ENCODE measurements at regions not wholly inside any gene's neighbourhood (a gene's known extent, or its start where the extent isn't known, plus 50 kb on each side); places are given as distances from the start of the nearest gene placed in this dataset.

- Histone ChIP-seq H3K4me1 (ENCODE audit: control insufficient read depth, insufficient read depth, low read length, poor library complexity, severe bottlenecking) (no peaks in the 10 kb centered on the region), H3K36me3 (ENCODE audit: control insufficient read depth, insufficient read depth, low read length) (no peaks in the 10 kb centered on the region), H3K9me3 (ENCODE audit: control insufficient read depth, low read length) (no peaks in the 10 kb centered on the region), H3K4me3 (ENCODE audit: extremely low read depth, insufficient read depth, low read length, poor library complexity, severe bottlenecking) (no peak overlapping the region), H3K27ac (ENCODE audit: low read depth, low read length, severe bottlenecking) (no peak overlapping the region)
- 93 to 100% methylated on average over 3 of the region's 4 CpGs for WGBS, 2 experiments (ENCODE audit: insufficient coverage in 2 of 2)
Measured at GRCh38 chr1:79785561-79785960, 779.0 kb upstream of the ADGRL4 start.

DNA sequence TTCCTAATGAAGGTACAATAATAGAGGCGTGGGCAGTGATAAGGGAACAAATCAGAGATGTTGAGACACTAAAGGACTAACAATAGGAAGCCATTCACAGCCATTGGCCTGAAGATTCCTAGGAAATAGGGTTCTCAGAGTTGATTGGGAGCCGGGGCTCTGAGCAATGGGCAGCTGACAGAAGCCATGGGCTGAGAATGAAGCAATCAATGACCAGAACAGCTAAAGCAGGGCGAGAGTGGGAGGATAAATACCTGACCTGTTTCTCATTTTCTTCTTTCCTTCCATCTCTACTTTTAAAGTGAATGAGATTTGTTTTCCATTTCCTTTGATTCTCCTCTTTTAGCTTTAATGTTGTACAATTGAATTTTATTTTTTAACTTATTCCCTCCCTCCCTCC is 774.7 kb upstream of the ADGRL4 start:
- Histone ChIP-seq H3K27ac (ENCODE audit: low read depth, low read length, severe bottlenecking) (no peak overlapping the region), H3K9me3 (ENCODE audit: control insufficient read depth, low read length) (no peaks in the 10 kb centered on the region), H3K36me3 (ENCODE audit: control insufficient read depth, insufficient read depth, low read length) (no peaks in the 10 kb centered on the region), H3K4me1 (ENCODE audit: control insufficient read depth, insufficient read depth, low read length, poor library complexity, severe bottlenecking) (no peaks in the 10 kb centered on the region), H3K4me3 (ENCODE audit: extremely low read depth, insufficient read depth, low read length, poor library complexity, severe bottlenecking) (no peak overlapping the region)
- 87 to 100% methylated on average over 1 to 3 of the region's 3 CpGs for WGBS, 2 experiments (ENCODE audit: insufficient coverage in 2 of 2)

DNA sequence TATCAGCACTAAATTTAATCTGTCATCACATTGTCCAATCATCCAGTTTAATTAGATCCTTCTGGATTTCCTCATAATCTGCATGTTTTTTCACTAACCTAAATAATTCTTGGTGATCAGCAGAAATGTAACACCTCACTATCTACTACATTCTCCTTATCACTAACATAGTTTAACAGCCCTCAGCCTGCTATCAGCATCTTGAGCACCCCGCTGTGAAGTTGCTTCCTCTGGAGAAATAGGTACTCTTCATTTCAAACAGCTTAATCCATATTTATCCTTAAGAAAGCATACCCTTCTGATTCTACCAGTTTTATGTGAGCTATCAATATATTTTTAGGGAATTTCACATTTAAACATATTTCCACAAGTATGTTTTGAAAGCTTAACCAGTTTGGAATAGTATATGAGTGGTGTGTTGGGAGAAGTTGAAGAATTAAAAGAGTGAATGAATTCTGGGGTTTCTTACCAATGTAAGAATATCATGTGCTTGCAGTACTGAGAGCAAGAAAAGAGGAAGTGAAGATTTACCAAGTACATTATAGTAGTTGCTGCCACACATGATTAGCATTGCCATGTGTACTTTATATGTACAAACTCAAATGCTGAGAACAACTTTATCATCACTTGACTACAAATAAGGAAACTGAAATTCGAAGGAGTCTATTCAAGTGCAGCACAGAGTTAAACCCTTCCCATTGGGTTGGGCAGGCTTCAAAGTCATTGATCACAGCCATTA is 771.1 kb upstream of the ADGRL4 start:
- 78 to 88% methylated on average over 1 of the region's 2 CpGs for WGBS, 2 experiments (ENCODE audit: insufficient coverage in 2 of 2)
- Histone ChIP-seq H3K4me3 (ENCODE audit: extremely low read depth, insufficient read depth, low read length, poor library complexity, severe bottlenecking) (no peak overlapping the region), H3K27ac (ENCODE audit: low read depth, low read length, severe bottlenecking) (no peak overlapping the region), H3K9me3 (ENCODE audit: control insufficient read depth, low read length) (no peaks in the 10 kb centered on the region), H3K36me3 (ENCODE audit: control insufficient read depth, insufficient read depth, low read length) (no peaks in the 10 kb centered on the region), H3K4me1 (ENCODE audit: control insufficient read depth, insufficient read depth, low read length, poor library complexity, severe bottlenecking) (no peaks in the 10 kb centered on the region)

GRCh38 chr1:79775402-79775801 is 768.9 kb upstream of the ADGRL4 start:
- no peak overlapping the region for H3K4me3 ChIP-seq (ENCODE audit: extremely low read depth, insufficient read depth, low read length, poor library complexity, severe bottlenecking)
- no peak overlapping the region for H3K27ac ChIP-seq (ENCODE audit: low read depth, low read length, severe bottlenecking)
- no peaks in the 10 kb centered on the region for H3K4me1 ChIP-seq (ENCODE audit: control insufficient read depth, insufficient read depth, low read length, poor library complexity, severe bottlenecking)
- H3K36me3 ChIP-seq (ENCODE audit: control insufficient read depth, insufficient read depth, low read length) = no peaks in the 10 kb centered on the region
- H3K9me3 ChIP-seq (ENCODE audit: control insufficient read depth, low read length) = no peaks in the 10 kb centered on the region
- WGBS, 2 experiments (ENCODE audit: insufficient coverage in 2 of 2) = 100% methylated on average over 1 of the region's 2 CpGs

GRCh38 chr1:79773385-79773784 is 766.9 kb upstream of the ADGRL4 start:
- Histone ChIP-seq H3K4me3 (ENCODE audit: extremely low read depth, insufficient read depth, low read length, poor library complexity, severe bottlenecking) (no peak overlapping the region), H3K4me1 (ENCODE audit: control insufficient read depth, insufficient read depth, low read length, poor library complexity, severe bottlenecking) (no peaks in the 10 kb centered on the region), H3K36me3 (ENCODE audit: control insufficient read depth, insufficient read depth, low read length) (no peaks in the 10 kb centered on the region), H3K27ac (ENCODE audit: low read depth, low read length, severe bottlenecking) (no peak overlapping the region), H3K9me3 (ENCODE audit: control insufficient read depth, low read length) (no peaks in the 10 kb centered on the region)
- no CpG with 5 or more reads among the region's 2 CpGs for WGBS, 2 experiments (ENCODE audit: insufficient coverage in 2 of 2)

DNA sequence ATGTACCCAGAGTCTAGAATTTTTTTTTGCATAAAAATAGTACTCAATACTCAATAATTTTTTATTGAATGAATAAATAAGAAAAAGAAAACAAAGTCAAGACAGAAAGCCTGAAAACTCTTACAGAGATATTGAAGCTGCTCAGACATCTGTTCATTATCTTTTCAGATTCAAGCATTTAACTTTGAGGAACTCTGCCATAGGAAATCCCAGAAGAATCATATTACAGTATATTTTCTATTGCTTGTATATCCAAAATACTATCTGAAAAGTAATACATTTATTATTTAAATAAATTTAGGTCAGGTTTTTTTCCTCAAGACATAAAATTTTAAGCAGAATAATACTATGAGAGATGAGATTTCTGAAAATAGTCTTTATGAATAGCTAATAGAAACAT is 755.9 kb upstream of the ADGRL4 start:
- H3K4me1 ChIP-seq (ENCODE audit: control insufficient read depth, insufficient read depth, low read length, poor library complexity, severe bottlenecking) = no peaks in the 10 kb centered on the region
- H3K9me3 ChIP-seq (ENCODE audit: control insufficient read depth, low read length) = no peaks in the 10 kb centered on the region
- H3K27ac ChIP-seq (ENCODE audit: low read depth, low read length, severe bottlenecking) = no peak overlapping the region
- H3K4me3 ChIP-seq (ENCODE audit: extremely low read depth, insufficient read depth, low read length, poor library complexity, severe bottlenecking) = no peak overlapping the region
- no peaks in the 10 kb centered on the region for H3K36me3 ChIP-seq (ENCODE audit: control insufficient read depth, insufficient read depth, low read length)

- no peak overlapping the region for H3K27ac ChIP-seq (ENCODE audit: low read depth, low read length, severe bottlenecking)
- no peaks in the 10 kb centered on the region for H3K9me3 ChIP-seq (ENCODE audit: control insufficient read depth, low read length)
- H3K4me1 ChIP-seq (ENCODE audit: control insufficient read depth, insufficient read depth, low read length, poor library complexity, severe bottlenecking) = no peaks in the 10 kb centered on the region
- H3K4me3 ChIP-seq (ENCODE audit: extremely low read depth, insufficient read depth, low read length, poor library complexity, severe bottlenecking) = no peak overlapping the region
- WGBS, 2 experiments (ENCODE audit: insufficient coverage in 2 of 2) = no CpG with 5 or more reads among the region's 1 CpG
- no peaks in the 10 kb centered on the region for H3K36me3 ChIP-seq (ENCODE audit: control insufficient read depth, insufficient read depth, low read length)
Measured at GRCh38 chr1:79760531-79760930, 754.0 kb upstream of the ADGRL4 start.

DNA sequence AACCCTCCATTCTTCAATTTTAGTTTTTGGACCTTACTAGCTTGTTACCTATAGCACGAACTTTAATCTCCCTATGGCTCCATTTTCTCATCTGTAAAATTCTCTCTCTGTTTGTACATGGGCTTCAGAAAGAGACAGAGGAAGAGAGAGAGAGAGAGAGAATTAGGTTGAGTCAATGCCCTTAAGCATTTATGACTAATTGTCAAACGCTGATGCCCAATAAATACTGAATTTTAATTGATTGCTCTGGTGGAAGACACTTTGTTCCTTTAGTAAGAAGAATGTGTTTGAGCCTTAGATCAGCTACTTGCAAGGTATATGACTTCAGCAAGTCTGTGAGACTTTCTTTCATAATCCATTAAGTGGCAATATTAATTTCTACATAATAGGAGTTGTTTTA is 743.1 kb upstream of the ADGRL4 start:
- 86 to 100% methylated on average over 1 of the region's 2 CpGs for WGBS, 2 experiments (ENCODE audit: insufficient coverage in 2 of 2)
- no peaks in the 10 kb centered on the region for H3K36me3 ChIP-seq (ENCODE audit: control insufficient read depth, insufficient read depth, low read length)
- H3K27ac ChIP-seq (ENCODE audit: low read depth, low read length, severe bottlenecking) = no peak overlapping the region
- H3K9me3 ChIP-seq (ENCODE audit: control insufficient read depth, low read length) = no peaks in the 10 kb centered on the region
- no peak overlapping the region for H3K4me3 ChIP-seq (ENCODE audit: extremely low read depth, insufficient read depth, low read length, poor library complexity, severe bottlenecking)
- no peaks in the 10 kb centered on the region for H3K4me1 ChIP-seq (ENCODE audit: control insufficient read depth, insufficient read depth, low read length, poor library complexity, severe bottlenecking)

DNA sequence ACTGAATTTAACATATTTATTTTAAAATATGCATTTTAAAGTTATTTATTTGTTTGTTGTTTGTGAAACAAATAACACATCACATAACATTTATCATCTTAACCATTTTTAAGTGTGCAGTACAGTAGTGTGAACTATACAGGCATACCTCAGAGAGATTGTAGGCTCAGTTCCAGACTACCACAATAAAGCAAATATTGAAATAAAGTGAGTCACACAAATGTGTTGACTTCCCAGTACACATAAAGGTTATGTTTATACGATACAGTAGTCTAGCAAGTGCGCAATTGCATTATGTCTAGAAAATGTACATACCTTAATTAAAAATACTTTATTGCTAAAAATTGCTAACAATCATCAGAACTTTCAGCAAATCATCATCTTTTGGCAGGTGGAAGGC is 739.4 kb upstream of the ADGRL4 start:
- no CpG with 5 or more reads among the region's 2 CpGs for WGBS, 2 experiments (ENCODE audit: insufficient coverage in 2 of 2)
- Histone ChIP-seq H3K4me3 (ENCODE audit: extremely low read depth, insufficient read depth, low read length, poor library complexity, severe bottlenecking) (no peak overlapping the region), H3K4me1 (ENCODE audit: control insufficient read depth, insufficient read depth, low read length, poor library complexity, severe bottlenecking) (no peaks in the 10 kb centered on the region), H3K9me3 (ENCODE audit: control insufficient read depth, low read length) (no peaks in the 10 kb centered on the region), H3K36me3 (ENCODE audit: control insufficient read depth, insufficient read depth, low read length) (no peaks in the 10 kb centered on the region), H3K27ac (ENCODE audit: low read depth, low read length, severe bottlenecking) (no peak overlapping the region)

GRCh38 chr1:79744746-79745145 is 738.2 kb upstream of the ADGRL4 start:
- H3K4me3 ChIP-seq (ENCODE audit: extremely low read depth, insufficient read depth, low read length, poor library complexity, severe bottlenecking) = no peak overlapping the region
- no CpG with 5 or more reads among the region's 1 CpG for WGBS, 2 experiments (ENCODE audit: insufficient coverage in 2 of 2)
- H3K9me3 ChIP-seq (ENCODE audit: control insufficient read depth, low read length) = no peaks in the 10 kb centered on the region
- H3K27ac ChIP-seq (ENCODE audit: low read depth, low read length, severe bottlenecking) = no peak overlapping the region
- no peaks in the 10 kb centered on the region for H3K36me3 ChIP-seq (ENCODE audit: control insufficient read depth, insufficient read depth, low read length)
- H3K4me1 ChIP-seq (ENCODE audit: control insufficient read depth, insufficient read depth, low read length, poor library complexity, severe bottlenecking) = no peaks in the 10 kb centered on the region

DNA sequence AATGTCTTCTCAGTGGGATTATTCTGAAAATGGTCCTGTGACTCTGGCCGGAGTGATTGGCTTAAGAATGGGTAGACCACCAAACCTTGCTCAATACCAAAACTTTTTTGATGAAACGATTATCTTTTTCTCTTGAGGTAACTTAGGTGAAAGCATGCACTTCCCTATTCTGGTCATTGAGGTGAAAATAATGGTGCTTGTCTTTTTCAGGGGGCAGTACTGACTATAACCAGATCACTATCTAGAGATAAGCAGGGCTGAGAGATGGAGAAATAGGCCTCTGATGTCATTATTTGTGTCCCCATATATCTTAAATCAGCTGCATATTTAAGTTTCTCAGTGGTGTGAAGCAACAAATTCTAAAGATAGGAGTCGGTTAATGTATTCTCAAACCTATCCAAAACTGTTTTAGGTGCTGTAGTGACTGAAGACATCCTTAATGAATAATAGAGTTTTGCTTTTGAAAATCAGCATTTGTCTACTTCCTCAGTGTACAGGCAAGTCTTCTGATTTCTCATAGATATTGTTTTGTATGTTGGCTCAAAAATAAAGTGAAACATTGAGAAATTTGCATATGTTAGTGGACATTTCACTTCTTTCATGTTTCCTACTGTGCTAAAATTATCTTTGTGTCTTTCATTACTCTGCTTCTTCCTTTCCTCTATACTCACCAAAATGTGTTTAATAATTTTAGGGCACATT is 735.3 kb upstream of the ADGRL4 start:
- no peaks in the 10 kb centered on the region for H3K36me3 ChIP-seq (ENCODE audit: control insufficient read depth, insufficient read depth, low read length)
- H3K27ac ChIP-seq (ENCODE audit: low read depth, low read length, severe bottlenecking) = no peak overlapping the region
- no peaks in the 10 kb centered on the region for H3K4me1 ChIP-seq (ENCODE audit: control insufficient read depth, insufficient read depth, low read length, poor library complexity, severe bottlenecking)
- H3K9me3 ChIP-seq (ENCODE audit: control insufficient read depth, low read length) = no peaks in the 10 kb centered on the region
- 57 to 100% methylated on average over 1 of the region's 3 CpGs for WGBS, 2 experiments (ENCODE audit: insufficient coverage in 2 of 2)
- no peak overlapping the region for H3K4me3 ChIP-seq (ENCODE audit: extremely low read depth, insufficient read depth, low read length, poor library complexity, severe bottlenecking)
